Kidney capillary endothelial cell (primary cell): ENCODE measurements at regions not wholly inside any gene's neighbourhood (a gene's known extent, or its start where the extent isn't known, plus 50 kb on each side); places are given as distances from the start of the nearest gene placed in this dataset.

Experiments
- DNase-seq: peaks from one replicate; pipeline ENCODE4 v3.0.0-alpha.2; 2018; ENCODE audit warnings: low spot score

- no peak for DNase-seq
Observed at GRCh38 chr11:2083411-2083810, 55.8 kb downstream of the IGF2 start.

- peak; percentile 82 for DNase-seq
Observed at GRCh38 chr11:2077061-2077802, 62.0 kb downstream of the IGF2 start.

GRCh38 chr11:2076441-2076840 lies 62.7 kb downstream of the IGF2 start:
- no peak for DNase-seq

GRCh38 chr11:2074266-2074825 lies 64.8 kb downstream of the IGF2 start:
- DNase-seq, result no peak

GRCh38 chr11:2072551-2073261 lies 66.5 kb downstream of the IGF2 start:
- no peak for DNase-seq

GRCh38 chr11:2071748-2072385 lies 67.3 kb downstream of the IGF2 start:
- no peak for DNase-seq
